ENCODE measurements at regions not wholly inside any gene's neighbourhood (a gene's known extent, or its start where the extent isn't known, plus 50 kb on each side); places are given as distances from the start of the nearest gene placed in this dataset.

- DNase-seq (ENCODE audit: low read depth, low spot score): no peak
- Histone ChIP-seq H3K27me3 (ENCODE audit: control insufficient read depth in 2 of 2, insufficient read depth in 2 of 2, low read length in 2 of 2) (no peaks in the 10 kb centered on the region), H3K9me3 (replicated peaks; ENCODE audit: control insufficient read depth, insufficient read depth, low read length) (no peaks in the 10 kb centered on the region), H3K79me2 (ENCODE audit: control insufficient read depth, insufficient read depth, low read length) (no peaks in the 10 kb centered on the region), H3K4me2 (ENCODE audit: insufficient read depth, low read length) (no peak overlapping the region), H2AFZ (ENCODE audit: low read depth, low read length) (no peak overlapping the region), H3K4me1 (ENCODE audit: control insufficient read depth, extremely low read depth, insufficient read depth, low read length) (no peaks in the 10 kb centered on the region), H3K36me3 (ENCODE audit: control insufficient read depth in 2 of 2, extremely low read depth in 1 of 2, insufficient read depth in 2 of 2, low read length in 2 of 2) (no peaks in the 10 kb centered on the region), H4K20me1 (replicated peaks; ENCODE audit: control insufficient read depth, extremely low read depth, insufficient read depth, low read length) (no peaks in the 10 kb centered on the region), H3K27ac (ENCODE audit: insufficient read depth, low read depth, low read length) (no peak overlapping the region), H3K9me1 (replicated peaks; ENCODE audit: control insufficient read depth, extremely low read depth, insufficient read depth, low read length) (no peaks in the 10 kb centered on the region), H3K4me3 (replicated peaks in 1 of 3; ENCODE audit: insufficient read depth in 1 of 3, low read depth in 1 of 3, low read length in 3 of 3) (no peak overlapping the region), H3K9ac (replicated peaks; ENCODE audit: extremely low read depth, insufficient read depth, low read length) (no peak overlapping the region)
- ChIA-PET CTCF (interaction anchor here (0.6 kb wide), 1 partner anchor 9 kb away, joined by 3 read pairs; no protein-coding TSS in a partner anchor), POLR2A (no interaction called here)
- FAIRE-seq: no peak
- dilution Hi-C loops (cut with MboI; ENCODE audit: extremely low pct_ligation_motif_present, low sequenced_read_pairs) (no loop called here), intact Hi-C loops (cut with micrococcal nuclease) (no loop called here)
- TF ChIP-seq MYC (IDR thresholded peaks at IDR 0.05; ENCODE audit: low read depth, low read length): no peak
- TF ChIP-seq POLR2A (IDR thresholded peaks at IDR 0.05; ENCODE audit: low read depth, low read length): no peak
- no peak for TF ChIP-seq FOS (IDR thresholded peaks at IDR 0.05; ENCODE audit: borderline replicate concordance, insufficient read depth, low read length)
- TF ChIP-seq, protein P1, sequence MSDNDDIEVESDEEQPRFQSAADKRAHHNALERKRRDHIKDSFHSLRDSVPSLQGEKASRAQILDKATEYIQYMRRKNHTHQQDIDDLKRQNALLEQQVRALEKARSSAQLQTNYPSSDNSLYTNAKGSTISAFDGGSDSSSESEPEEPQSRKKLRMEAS (IDR thresholded peaks at IDR 0.05; ENCODE audit: insufficient read depth, insufficient read length): no peak
- no peak for TF ChIP-seq JUN (IDR thresholded peaks at IDR 0.05; ENCODE audit: borderline replicate concordance, insufficient read depth, insufficient read length, low read depth)
- no peak for TF ChIP-seq POLR2AphosphoS5 (IDR thresholded peaks at IDR 0.05; ENCODE audit: insufficient read depth, low read depth, low read length)
- BruUV-seq (replicated peaks): no TSS peak
Observed at GRCh38 chr13:71056581-71056980, 810.4 kb downstream of the DACH1 start.

DNA sequence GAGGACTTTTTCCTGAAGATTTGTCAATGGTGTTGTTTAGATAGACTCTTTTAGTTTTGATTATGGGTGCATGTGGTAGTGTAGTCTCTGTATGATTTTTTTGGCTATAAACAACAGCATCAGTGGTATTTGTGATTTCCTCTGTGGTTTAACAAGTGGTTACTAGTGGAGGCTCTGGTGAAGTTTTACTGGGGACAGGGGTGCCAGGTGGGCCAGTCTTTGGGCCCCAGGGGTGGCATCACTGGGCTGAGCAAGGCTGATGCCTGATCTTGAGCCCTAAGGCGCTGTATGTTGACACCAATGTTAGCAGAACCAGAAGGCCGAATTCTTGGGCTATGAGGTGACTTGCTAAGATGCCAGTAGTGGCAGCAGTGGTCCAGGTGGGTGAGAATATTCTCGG is 811.4 kb downstream of the DACH1 start:
- ChIA-PET CTCF (interaction anchor here (0.6 kb wide), 1 partner anchor 15 kb away, joined by 3 read pairs; no protein-coding TSS in a partner anchor), POLR2A (no interaction called here)
- no peak overlapping the region for H3K9ac ChIP-seq (replicated peaks; ENCODE audit: extremely low read depth, insufficient read depth, low read length)
- H3K27me3 ChIP-seq (ENCODE audit: control insufficient read depth in 2 of 2, insufficient read depth in 2 of 2, low read length in 2 of 2): no peaks in the 10 kb centered on the region
- no peaks in the 10 kb centered on the region for H3K9me3 ChIP-seq (replicated peaks; ENCODE audit: control insufficient read depth, insufficient read depth, low read length)
- H3K79me2 ChIP-seq (ENCODE audit: control insufficient read depth, insufficient read depth, low read length): no peaks in the 10 kb centered on the region
- FAIRE-seq (no peak), DNase-seq (ENCODE audit: low read depth, low spot score) (no peak)
- no peak overlapping the region for H3K4me3 ChIP-seq (replicated peaks in 1 of 3; ENCODE audit: insufficient read depth in 1 of 3, low read depth in 1 of 3, low read length in 3 of 3)
- dilution Hi-C loops (cut with MboI; ENCODE audit: extremely low pct_ligation_motif_present, low sequenced_read_pairs): no loop called here
- no peaks in the 10 kb centered on the region for H3K9me1 ChIP-seq (replicated peaks; ENCODE audit: control insufficient read depth, extremely low read depth, insufficient read depth, low read length)
- intact Hi-C loops (cut with micrococcal nuclease): no loop called here
- no peaks in the 10 kb centered on the region for H3K36me3 ChIP-seq (ENCODE audit: control insufficient read depth in 2 of 2, extremely low read depth in 1 of 2, insufficient read depth in 2 of 2, low read length in 2 of 2)
- no TSS peak for BruUV-seq (replicated peaks)
- H4K20me1 ChIP-seq (replicated peaks; ENCODE audit: control insufficient read depth, extremely low read depth, insufficient read depth, low read length): no peaks in the 10 kb centered on the region
- no peak overlapping the region for H3K4me2 ChIP-seq (ENCODE audit: insufficient read depth, low read length)
- H2AFZ ChIP-seq (ENCODE audit: low read depth, low read length): no peak overlapping the region
- no peaks in the 10 kb centered on the region for H3K4me1 ChIP-seq (ENCODE audit: control insufficient read depth, extremely low read depth, insufficient read depth, low read length)
- no peak overlapping the region for H3K27ac ChIP-seq (ENCODE audit: insufficient read depth, low read depth, low read length)
- TF ChIP-seq, protein P2, sequence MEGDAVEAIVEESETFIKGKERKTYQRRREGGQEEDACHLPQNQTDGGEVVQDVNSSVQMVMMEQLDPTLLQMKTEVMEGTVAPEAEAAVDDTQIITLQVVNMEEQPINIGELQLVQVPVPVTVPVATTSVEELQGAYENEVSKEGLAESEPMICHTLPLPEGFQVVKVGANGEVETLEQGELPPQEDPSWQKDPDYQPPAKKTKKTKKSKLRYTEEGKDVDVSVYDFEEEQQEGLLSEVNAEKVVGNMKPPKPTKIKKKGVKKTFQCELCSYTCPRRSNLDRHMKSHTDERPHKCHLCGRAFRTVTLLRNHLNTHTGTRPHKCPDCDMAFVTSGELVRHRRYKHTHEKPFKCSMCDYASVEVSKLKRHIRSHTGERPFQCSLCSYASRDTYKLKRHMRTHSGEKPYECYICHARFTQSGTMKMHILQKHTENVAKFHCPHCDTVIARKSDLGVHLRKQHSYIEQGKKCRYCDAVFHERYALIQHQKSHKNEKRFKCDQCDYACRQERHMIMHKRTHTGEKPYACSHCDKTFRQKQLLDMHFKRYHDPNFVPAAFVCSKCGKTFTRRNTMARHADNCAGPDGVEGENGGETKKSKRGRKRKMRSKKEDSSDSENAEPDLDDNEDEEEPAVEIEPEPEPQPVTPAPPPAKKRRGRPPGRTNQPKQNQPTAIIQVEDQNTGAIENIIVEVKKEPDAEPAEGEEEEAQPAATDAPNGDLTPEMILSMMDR (IDR thresholded peaks at IDR 0.05; ENCODE audit: extremely low read depth in 1 of 2, insufficient read depth in 1 of 2, low read depth in 1 of 2, low read length in 2 of 2): no peak
- TF ChIP-seq POLR2AphosphoS5 (IDR thresholded peaks at IDR 0.05; ENCODE audit: insufficient read depth, low read depth, low read length): no peak
- no peak for TF ChIP-seq FOS (IDR thresholded peaks at IDR 0.05; ENCODE audit: borderline replicate concordance, insufficient read depth, low read length)
- no peak for TF ChIP-seq JUN (IDR thresholded peaks at IDR 0.05; ENCODE audit: borderline replicate concordance, insufficient read depth, insufficient read length, low read depth)
- TF ChIP-seq MYC (IDR thresholded peaks at IDR 0.05; ENCODE audit: low read depth, low read length): no peak
- TF ChIP-seq, protein P1 (IDR thresholded peaks at IDR 0.05; ENCODE audit: insufficient read depth, insufficient read length): no peak
- TF ChIP-seq GATA2 (IDR thresholded peaks at IDR 0.05; ENCODE audit: insufficient read depth, insufficient read length, low read depth, low read length): no peak
- TF ChIP-seq POLR2A (IDR thresholded peaks at IDR 0.05; ENCODE audit: low read depth, low read length): no peak
- TF ChIP-seq EZH2 (IDR thresholded peaks at IDR 0.05; ENCODE audit: borderline replicate concordance, low read depth, low read length, severe bottlenecking): no peak
